IMR-90 (cell line): ENCODE measurements at regions not wholly inside any gene's neighbourhood (a gene's known extent, or its start where the extent isn't known, plus 50 kb on each side); places are given as distances from the start of the nearest gene placed in this dataset.

Experiments
- ATAC-seq: fragments of 200-7000 bp; cut with Tn5 transposase; 2 replicates; pipeline ENCODE4 v1.9.1; 2020; ENCODE audit warnings: low read depth, mild to moderate bottlenecking, moderate library complexity
- BruUV-seq: library from RNA; stranded (reverse); fragments of 400-500 nt; replicated peaks from 2 replicates; lab custom pipeline; 2021; lab: Mats Ljungman, UMichigan
- CTCF ChIA-PET: fragments of 300-600 bp; formaldehyde crosslinking; extraction: SDS; loops from one replicate; lab custom pipeline; 2021; ENCODE audit warnings: antibody characterized with exemption; lab: Yijun Ruan, JAX
- POLR2A ChIA-PET: fragments of 300-600 bp; sonication (Branson Sonifier 250); formaldehyde crosslinking; loops from one replicate; lab custom pipeline; 2022; ENCODE audit warnings: antibody characterized with exemption; ENCODE audit not compliant: unreplicated experiment; lab: Charles Lee
- DNase-seq: peaks from one replicate; pipeline ENCODE4 v3.0.0; 2013
- H2AFZ ChIP-seq: replicated peaks from 2 replicates; pipeline ENCODE3; 2013; ENCODE audit warnings: low read length, mild to moderate bottlenecking; ENCODE audit not compliant: poor library complexity
- H2AK5ac ChIP-seq: 2 replicates; pipeline ENCODE4 v1.6.1; 2013; ENCODE audit warnings: low read depth, low read length, inconsistent platforms
- H2AK9ac ChIP-seq: replicated peaks from 2 replicates; pipeline ENCODE3; 2013; ENCODE audit warnings: mild to moderate bottlenecking, low read depth, low read length, moderate library complexity; ENCODE audit not compliant: poor library complexity
- H2BK120ac ChIP-seq: 2 replicates; pipeline ENCODE4 v1.6.1; 2013; ENCODE audit warnings: low read depth, low read length, inconsistent platforms
- H2BK15ac ChIP-seq: 3 replicates; pipeline ENCODE4 v1.6.1; 2013; ENCODE audit warnings: low read depth, low read length, inconsistent platforms
- H2BK20ac ChIP-seq: 2 replicates; pipeline ENCODE4 v1.6.1; 2013; ENCODE audit warnings: low read depth, mild to moderate bottlenecking, inconsistent platforms, low read length, moderate library complexity
- H2BK5ac ChIP-seq: 2 replicates; pipeline ENCODE4 v1.6.1; 2013; ENCODE audit warnings: mild to moderate bottlenecking, low read depth, low read length, inconsistent platforms; ENCODE audit not compliant: poor library complexity, severe bottlenecking
- H3K14ac ChIP-seq: replicated peaks from 2 replicates; pipeline ENCODE4 v1.6.1; 2013; ENCODE audit warnings: low read depth, low read length, inconsistent platforms
- H3K18ac ChIP-seq: 2 replicates; pipeline ENCODE4 v1.6.1; 2013; ENCODE audit warnings: low read depth, low read length, control low read depth
- H3K23ac ChIP-seq: 2 replicates; pipeline ENCODE4 v1.6.1; 2013; ENCODE audit warnings: low read depth, low read length, inconsistent platforms
- H3K27ac ChIP-seq: 2 replicates; pipeline ENCODE4 v1.5.1; 2013; ENCODE audit warnings: mild to moderate bottlenecking, control low read depth, low read length; ENCODE audit not compliant: insufficient read depth
- H3K27me3 ChIP-seq: 2 replicates; pipeline ENCODE4 v1.6.1; 2013; ENCODE audit warnings: low read length; ENCODE audit not compliant: control insufficient read depth, insufficient read depth
- H3K36me3 ChIP-seq: 2 replicates; pipeline ENCODE4 v1.6.1; 2013; ENCODE audit warnings: low read length, mixed read lengths; ENCODE audit not compliant: control insufficient read depth, insufficient read depth
- H3K4ac ChIP-seq: 2 replicates; pipeline ENCODE4 v1.6.1; 2013; ENCODE audit warnings: low read depth, low read length, inconsistent platforms
- H3K4me1 ChIP-seq: 2 replicates; pipeline ENCODE4 v1.6.1; 2013; ENCODE audit warnings: low read length, mixed read lengths; ENCODE audit not compliant: control insufficient read depth, insufficient read depth
- H3K4me2 ChIP-seq: 2 replicates; pipeline ENCODE4 v1.6.1; 2013; ENCODE audit warnings: low read depth, mild to moderate bottlenecking, control low read depth, low read length, moderate library complexity
- H3K4me3 ChIP-seq: 2 replicates; pipeline ENCODE4 v1.5.1; 2013; ENCODE audit warnings: low read depth, mild to moderate bottlenecking, control low read depth, low read length, moderate library complexity; ENCODE audit not compliant: insufficient read depth
- H3K56ac ChIP-seq: 2 replicates; pipeline ENCODE4 v1.6.1; 2013; ENCODE audit warnings: low read length, inconsistent platforms; ENCODE audit not compliant: insufficient read depth; ENCODE audit errors: extremely low read depth
- H3K79me1 ChIP-seq, 2 experiments: 2 replicates each; pipeline ENCODE4 v1.6.1; 2013; ENCODE audit warnings: low read length in 2 of 2, inconsistent platforms in 1 of 2, low read depth in 1 of 2
- H3K9ac ChIP-seq: 2 replicates; pipeline ENCODE4 v1.6.1; 2013; ENCODE audit warnings: low read depth, low read length, control low read depth
- H3K9me1 ChIP-seq: 2 replicates; pipeline ENCODE4 v1.6.1; 2013; ENCODE audit warnings: low read length, inconsistent platforms; ENCODE audit not compliant: insufficient read depth
- H3K9me3 ChIP-seq: 2 replicates; pipeline ENCODE4 v1.6.1; 2013; ENCODE audit warnings: low read length; ENCODE audit not compliant: control insufficient read depth, insufficient read depth
- H4K20me1 ChIP-seq: 2 replicates; pipeline ENCODE4 v1.6.1; 2013; ENCODE audit warnings: low read length, inconsistent platforms; ENCODE audit not compliant: insufficient read depth
- H4K5ac ChIP-seq: 2 replicates; pipeline ENCODE4 v1.6.1; 2013; ENCODE audit warnings: mild to moderate bottlenecking, low read depth, low read length, control low read depth
- H4K8ac ChIP-seq, 2 experiments: 2 replicates each; pipeline ENCODE4 v1.6.1; 2013; ENCODE audit warnings: low read depth in 2 of 2, low read length in 2 of 2, control low read depth in 1 of 2, inconsistent platforms in 1 of 2
- H4K91ac ChIP-seq: 2 replicates; pipeline ENCODE4 v1.6.1; 2013; ENCODE audit warnings: low read depth, low read length, inconsistent platforms; ENCODE audit not compliant: insufficient read depth
- FOS ChIP-seq: fragments of 150-350 bp; IDR thresholded peaks from 2 replicates; pipeline ENCODE4 v1.6.1; 2016; ENCODE audit warnings: low read depth, low read length
- MAFK ChIP-seq: IDR thresholded peaks from 2 replicates; pipeline ENCODE4 v1.6.1; 2012; ENCODE audit warnings: low read depth, low read length, improper control_type of control experiment
- MAZ ChIP-seq: IDR thresholded peaks from 2 replicates; pipeline ENCODE4 v1.6.1; 2012; ENCODE audit warnings: low read depth, mild to moderate bottlenecking, low read length, improper control_type of control experiment, moderate library complexity, borderline replicate concordance
- MXI1 ChIP-seq: IDR thresholded peaks from 2 replicates; pipeline ENCODE4 v1.6.1; 2012; ENCODE audit warnings: low read depth, mild to moderate bottlenecking, low read length, moderate library complexity, borderline replicate concordance
- POLR2A ChIP-seq: IDR thresholded peaks from 2 replicates; pipeline ENCODE4 v1.6.1; 2012; ENCODE audit warnings: mild to moderate bottlenecking, low read depth, low read length
- RAD21 ChIP-seq: IDR thresholded peaks from 2 replicates; pipeline ENCODE4 v1.6.1; 2012; ENCODE audit warnings: low read length, improper control_type of control experiment
- RCOR1 ChIP-seq: IDR thresholded peaks from 2 replicates; pipeline ENCODE4 v1.6.1; 2012; ENCODE audit warnings: mild to moderate bottlenecking, low read length, improper control_type of control experiment; ENCODE audit not compliant: insufficient replicate concordance
- RFX5 ChIP-seq: IDR thresholded peaks from 2 replicates; pipeline ENCODE4 v1.8.0; 2012; ENCODE audit warnings: low read depth, mild to moderate bottlenecking, low read length, moderate library complexity
- WGBS, 2 experiments: methylation state at CpG; one replicate each; pipeline versions ENCODE4 v1.1.5 to v1.1.7; 2013; ENCODE audit warnings: missing lambda C conversion rate in 2 of 2; ENCODE audit not compliant: insufficient read length in 1 of 2; ENCODE audit errors: extremely low coverage in 2 of 2; 5-methylcytosine and 5-hydroxymethylcytosine counted together
- dilution Hi-C: fragments of 300-500 bp; cut with HindIII; formaldehyde crosslinking; loops from one replicate; pipeline ENCODE4 v1.14.3; 2018; ENCODE audit warnings: low sequenced_read_pairs; ENCODE audit not compliant: unreplicated experiment
- in situ Hi-C: fragments of 300-500 bp; cut with MboI; formaldehyde crosslinking; loops from 3 replicates; pipeline ENCODE4 v1.14.3; 2019; ENCODE audit warnings: low sequenced_read_pairs, inconsistent platforms, mixed read lengths
- intact Hi-C: fragments of 100-400 bp; cut with micrococcal nuclease; formaldehyde crosslinking; loops from 2 replicates; pipeline ENCODE4 v1.10.0; 2022
- TF ChIP-seq, protein P1 (sequence below): fragments of 150-350 bp; IDR thresholded peaks from 2 replicates; pipeline ENCODE4 v1.6.1; 2016; ENCODE audit warnings: low read depth, mild to moderate bottlenecking, low read length, moderate library complexity, borderline replicate concordance
- TF ChIP-seq, protein P2 (sequence below): conservative IDR thresholded peaks from 2 replicates; pipeline ENCODE4 v1.5.1; 2012; ENCODE audit warnings: mild to moderate bottlenecking, low read depth, low read length, improper control_type of control experiment

DNA sequence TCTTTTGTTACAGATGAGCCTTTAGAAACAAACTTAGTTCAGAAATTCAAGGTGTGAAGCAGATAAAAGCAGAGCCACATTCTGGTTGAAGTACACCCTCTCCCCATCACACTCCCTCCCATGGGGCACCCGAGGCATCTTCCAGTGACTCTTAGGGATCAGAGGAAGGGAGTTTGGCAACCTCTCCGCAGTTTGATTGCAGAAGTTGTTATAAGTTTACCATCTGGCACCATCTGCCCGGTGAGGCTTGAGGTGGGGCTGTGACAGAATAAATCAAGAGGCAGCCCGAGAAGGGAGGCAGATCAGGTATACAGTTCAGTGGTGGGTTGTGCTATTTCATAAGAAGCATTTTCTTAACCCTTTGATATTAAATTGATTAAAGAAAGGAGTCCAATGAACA, 458.6 kb upstream of the CLINT1 start:
- Histone ChIP-seq H3K56ac (no peak overlapping the region), H4K20me1 (no peaks in the 10 kb centered on the region), H2AFZ (no peak overlapping the region), H2BK120ac (no peak overlapping the region), H3K27ac (no peak overlapping the region), H3K23ac (no peak overlapping the region), H4K8ac (no peak overlapping the region), H4K5ac (no peak overlapping the region), H3K79me1 (no peaks in the 10 kb centered on the region), H3K9ac (no peak overlapping the region), H3K4me2 (no peak overlapping the region), H2AK5ac (no peak overlapping the region), H2BK15ac (no peak overlapping the region), H3K4me3 (no peak overlapping the region), H2BK20ac (no peak overlapping the region), H3K36me3 (no peaks in the 10 kb centered on the region), H3K14ac (no peak overlapping the region), H3K18ac (no peak overlapping the region), H3K9me1 (no peaks in the 10 kb centered on the region), H3K9me3 (no peaks in the 10 kb centered on the region), H2BK5ac (no peak overlapping the region), H3K4ac (no peak overlapping the region), H2AK9ac (no peak overlapping the region), H3K27me3 (no peaks in the 10 kb centered on the region), H3K4me1 (no peaks in the 10 kb centered on the region), H4K91ac (no peak overlapping the region)
- in situ Hi-C loops: no loop called here
- intact Hi-C loops: no loop called here
- ChIA-PET POLR2A (no interaction called here), CTCF (no interaction called here)
- no TSS peak for BruUV-seq
- DNase-seq (no peak), ATAC-seq (no peak)
- no peak for TF ChIP-seq MAFK
- no peak for TF ChIP-seq POLR2A
- no peak for TF ChIP-seq FOS
- TF ChIP-seq RAD21: no peak
- TF ChIP-seq, protein P1, sequence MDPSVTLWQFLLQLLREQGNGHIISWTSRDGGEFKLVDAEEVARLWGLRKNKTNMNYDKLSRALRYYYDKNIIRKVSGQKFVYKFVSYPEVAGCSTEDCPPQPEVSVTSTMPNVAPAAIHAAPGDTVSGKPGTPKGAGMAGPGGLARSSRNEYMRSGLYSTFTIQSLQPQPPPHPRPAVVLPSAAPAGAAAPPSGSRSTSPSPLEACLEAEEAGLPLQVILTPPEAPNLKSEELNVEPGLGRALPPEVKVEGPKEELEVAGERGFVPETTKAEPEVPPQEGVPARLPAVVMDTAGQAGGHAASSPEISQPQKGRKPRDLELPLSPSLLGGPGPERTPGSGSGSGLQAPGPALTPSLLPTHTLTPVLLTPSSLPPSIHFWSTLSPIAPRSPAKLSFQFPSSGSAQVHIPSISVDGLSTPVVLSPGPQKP: no peak
- TF ChIP-seq, protein P2, sequence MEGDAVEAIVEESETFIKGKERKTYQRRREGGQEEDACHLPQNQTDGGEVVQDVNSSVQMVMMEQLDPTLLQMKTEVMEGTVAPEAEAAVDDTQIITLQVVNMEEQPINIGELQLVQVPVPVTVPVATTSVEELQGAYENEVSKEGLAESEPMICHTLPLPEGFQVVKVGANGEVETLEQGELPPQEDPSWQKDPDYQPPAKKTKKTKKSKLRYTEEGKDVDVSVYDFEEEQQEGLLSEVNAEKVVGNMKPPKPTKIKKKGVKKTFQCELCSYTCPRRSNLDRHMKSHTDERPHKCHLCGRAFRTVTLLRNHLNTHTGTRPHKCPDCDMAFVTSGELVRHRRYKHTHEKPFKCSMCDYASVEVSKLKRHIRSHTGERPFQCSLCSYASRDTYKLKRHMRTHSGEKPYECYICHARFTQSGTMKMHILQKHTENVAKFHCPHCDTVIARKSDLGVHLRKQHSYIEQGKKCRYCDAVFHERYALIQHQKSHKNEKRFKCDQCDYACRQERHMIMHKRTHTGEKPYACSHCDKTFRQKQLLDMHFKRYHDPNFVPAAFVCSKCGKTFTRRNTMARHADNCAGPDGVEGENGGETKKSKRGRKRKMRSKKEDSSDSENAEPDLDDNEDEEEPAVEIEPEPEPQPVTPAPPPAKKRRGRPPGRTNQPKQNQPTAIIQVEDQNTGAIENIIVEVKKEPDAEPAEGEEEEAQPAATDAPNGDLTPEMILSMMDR: no peak
- TF ChIP-seq RFX5: no peak
- no peak for TF ChIP-seq MAZ
- TF ChIP-seq RCOR1: no peak
- TF ChIP-seq MXI1: no peak
- 0% methylated on average over 1 of the region's 4 CpGs; no CpG with 5 or more reads in 1 of the 2 experiments for WGBS, 2 experiments
- dilution Hi-C loops: no loop called here
